ENCODE measurements at regions not wholly inside any gene's neighbourhood (a gene's known extent, or its start where the extent isn't known, plus 50 kb on each side); places are given as distances from the start of the nearest gene placed in this dataset.
"Not testable (repeated sequence)": the region's sequence is repeated elsewhere in the genome, so short reads cannot be mapped to it uniquely, and the experiment has no call there.

DNA sequence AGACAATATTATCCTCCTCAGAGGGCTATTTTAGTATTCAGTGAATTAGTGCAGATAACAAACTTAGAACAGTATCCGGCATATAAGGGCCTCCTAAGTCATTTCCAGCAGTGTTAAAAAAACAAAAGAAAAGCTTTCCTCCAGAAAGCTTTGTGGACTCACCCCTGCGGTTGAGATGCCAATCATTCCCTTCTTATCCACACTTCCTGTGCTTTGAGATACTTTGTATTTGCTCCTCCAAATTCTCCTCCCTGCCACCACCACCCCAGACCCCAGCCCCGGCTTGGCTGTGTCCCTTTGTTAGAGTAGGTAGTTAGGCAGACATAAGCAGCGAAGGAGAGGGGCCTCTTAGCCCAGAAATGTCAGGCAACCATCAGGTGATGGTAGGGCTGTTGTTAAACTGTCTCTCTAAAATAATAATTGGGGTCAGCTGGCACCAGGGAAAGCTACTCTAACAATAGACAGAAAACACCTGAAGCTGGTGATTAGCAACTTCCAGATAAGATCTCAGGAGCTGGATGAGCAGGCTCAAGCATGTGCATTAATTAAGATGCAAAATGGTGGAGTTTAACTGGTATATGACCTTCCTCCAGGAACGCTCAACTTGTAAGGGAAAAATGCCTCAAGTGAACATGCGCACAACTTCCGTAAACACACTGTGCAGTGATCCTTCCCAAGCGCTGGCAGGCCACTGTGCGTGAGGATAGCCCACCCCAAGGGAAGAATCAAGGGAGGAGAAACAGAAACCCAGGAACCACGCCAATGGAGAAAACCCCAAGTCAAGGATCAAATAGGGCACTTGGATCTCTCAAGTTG lies 152.1 kb upstream of the EEA1 start:
- no peak for DNase-seq

DNA sequence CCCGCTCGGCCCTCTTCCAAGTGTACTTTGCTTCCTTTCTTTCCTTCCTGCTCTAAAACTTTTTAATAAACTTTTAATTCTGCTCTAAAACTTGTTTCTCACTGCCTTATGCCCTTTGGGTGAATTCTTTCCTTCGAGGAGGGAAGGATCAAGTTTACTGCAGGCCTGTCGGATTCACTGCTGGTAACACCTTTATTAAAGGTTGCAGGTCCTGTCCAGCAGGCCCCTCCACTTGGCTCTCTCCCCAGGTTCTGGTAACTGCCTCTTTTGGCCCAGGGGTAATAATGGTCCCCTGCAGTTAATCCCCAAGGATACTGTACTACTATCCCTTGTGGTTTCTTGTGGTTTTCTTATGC lies 152.7 kb upstream of the EEA1 start:
- no peak for DNase-seq

DNA sequence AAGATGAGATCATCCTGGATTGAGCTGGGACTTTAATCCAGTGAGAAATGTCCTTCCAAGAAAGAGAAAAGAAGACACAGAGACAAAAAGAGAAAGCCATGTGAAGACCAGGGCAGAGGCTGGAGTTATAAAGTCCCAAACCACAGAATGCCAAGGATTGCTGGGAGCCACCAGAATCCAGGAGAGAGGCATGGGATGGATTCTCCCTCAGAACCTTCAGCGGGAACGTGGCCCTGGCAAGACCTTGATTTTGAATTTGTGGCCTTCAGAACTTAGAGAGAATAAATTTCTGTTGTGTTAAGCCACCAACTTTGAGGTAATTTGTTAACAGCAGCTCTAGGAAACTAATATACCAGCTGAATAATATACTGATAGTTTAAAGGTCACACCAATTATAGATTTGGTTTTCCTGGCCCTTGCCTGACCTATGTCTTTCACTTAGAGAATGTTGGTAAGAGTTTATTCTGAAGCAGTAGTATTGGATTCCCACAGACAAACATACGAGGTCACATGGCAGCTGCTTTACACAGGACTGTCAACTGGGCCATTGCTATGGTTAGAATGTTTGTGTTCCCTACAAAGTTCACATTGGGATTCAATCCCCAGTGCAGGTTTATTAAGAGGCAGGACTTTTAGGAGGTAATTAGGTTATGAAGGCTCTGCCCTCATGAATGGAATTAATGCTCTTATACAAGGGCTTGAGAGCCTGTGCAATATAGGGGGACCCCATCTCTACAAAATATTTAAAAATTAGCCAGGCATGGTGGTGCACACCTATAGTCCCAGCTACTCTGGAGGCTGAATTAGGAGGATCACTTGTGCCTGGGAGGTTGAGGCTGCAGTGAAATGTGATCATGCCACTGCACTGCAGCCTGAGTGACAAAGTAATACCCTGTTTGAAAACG lies 156.5 kb upstream of the EEA1 start:
- DNase-seq: no peak

DNA sequence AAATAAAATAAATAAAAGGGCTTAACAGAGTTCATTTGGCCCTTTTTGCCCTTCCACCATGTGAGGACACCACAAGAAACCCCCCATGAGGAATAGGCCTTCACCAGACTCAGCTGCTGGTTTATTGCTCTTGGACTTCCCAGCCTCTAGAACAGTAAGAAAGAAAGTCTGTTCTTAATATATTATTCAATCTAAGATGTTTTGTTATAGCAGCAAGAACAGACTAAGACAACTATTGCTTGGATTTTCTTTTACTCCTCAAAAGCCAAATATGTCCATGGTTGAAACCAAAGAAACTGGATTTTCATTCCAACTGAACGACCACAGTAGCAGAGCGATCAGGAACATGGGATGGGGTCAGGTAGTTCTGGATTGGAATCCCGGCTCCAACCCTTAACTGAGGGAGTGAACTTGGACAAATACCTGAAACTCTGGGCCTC lies 157.2 kb upstream of the EEA1 start:
- no peak for DNase-seq

DNA sequence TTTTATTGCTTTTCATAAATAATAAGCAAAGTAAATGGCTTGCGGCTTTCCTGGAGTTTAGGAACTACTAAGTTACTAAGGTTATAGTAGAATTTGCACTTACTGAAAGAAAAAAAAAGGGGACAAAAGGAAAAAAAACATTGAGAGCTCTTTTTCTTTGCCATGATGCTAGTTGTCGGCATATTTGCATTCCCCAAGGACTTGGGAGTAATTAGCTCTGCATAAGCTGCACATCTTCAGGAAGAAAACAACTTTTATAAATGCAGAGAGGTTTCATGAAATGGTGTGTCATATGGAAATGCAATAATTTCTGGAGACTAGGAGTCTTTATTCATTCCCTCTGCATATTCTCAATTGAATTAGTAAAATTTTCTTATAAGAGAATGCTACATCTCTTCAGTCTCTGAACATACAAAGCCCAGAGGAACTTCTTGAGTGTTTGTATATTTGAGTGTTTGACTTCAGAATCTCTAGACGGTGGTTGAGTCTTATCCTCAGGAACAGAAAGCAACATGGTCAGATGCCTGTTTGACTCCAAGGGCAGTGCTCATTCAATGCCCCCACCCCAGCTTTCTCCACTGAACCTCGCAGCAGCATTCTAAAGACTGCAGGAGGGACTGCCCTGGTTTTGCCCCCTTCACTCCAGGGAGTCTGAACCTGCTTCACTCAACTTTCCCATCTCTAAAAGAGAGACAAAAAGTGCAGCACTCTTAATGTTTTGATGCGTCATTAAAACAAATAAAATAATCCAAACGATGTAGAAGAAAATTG lies 158.9 kb upstream of the EEA1 start:
- no peak for DNase-seq

DNA sequence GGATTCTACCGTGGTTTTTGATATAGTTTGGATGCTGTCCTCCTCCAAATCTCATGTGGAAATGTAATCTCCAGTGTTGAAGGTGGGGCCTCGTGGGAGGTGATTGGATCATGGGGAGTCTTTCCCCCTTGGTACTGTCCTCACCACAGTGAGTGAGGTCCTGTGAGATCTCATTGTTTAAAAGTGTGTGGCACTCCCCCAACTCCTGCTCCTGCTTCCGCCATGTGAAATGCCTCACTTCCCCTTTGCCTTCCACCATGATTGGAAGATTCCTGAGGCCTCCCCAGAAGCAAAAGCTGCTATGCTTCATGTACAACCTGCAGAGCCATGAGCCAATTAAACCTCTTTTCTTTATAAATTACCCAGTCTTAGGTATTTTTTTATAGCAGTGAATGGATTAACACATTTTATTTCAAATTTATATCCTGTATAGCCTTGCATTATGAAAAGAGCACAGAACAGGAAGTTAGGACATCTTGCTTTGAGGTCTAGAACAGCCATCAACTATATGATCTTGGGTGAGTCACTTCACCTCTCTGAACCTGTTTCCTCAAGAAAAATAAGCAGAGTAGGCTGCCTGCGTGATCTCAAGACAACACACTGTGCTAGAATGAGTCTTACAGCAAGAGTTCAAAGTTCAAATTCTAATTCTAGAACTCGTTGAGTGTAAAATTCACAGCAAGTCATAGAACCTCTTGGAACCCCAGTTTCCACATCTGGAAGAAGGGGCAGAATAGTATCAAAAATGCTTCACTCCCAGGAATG lies 160.9 kb upstream of the EEA1 start:
- no peak for DNase-seq

DNA sequence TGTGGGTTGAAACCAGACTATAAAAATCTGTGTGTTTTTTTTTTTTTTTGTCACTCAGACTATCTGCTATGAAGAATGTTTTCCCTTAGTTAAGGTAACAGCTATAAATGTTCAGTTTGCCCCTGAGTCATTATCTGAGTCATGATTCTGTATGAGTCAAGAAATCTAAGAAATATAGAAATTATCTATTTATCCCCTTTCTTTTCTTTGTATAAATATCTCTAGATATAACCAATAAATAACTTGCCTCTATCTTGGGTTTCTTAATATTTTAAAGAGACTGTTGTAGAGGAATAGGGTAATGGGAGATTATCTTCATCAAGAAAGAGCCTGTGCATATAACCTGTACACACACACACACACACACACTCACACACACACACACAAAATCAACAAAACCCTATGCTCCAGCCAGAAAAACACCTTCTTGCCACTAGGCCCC lies 161.7 kb upstream of the EEA1 start:
- DNase-seq: no peak

DNA sequence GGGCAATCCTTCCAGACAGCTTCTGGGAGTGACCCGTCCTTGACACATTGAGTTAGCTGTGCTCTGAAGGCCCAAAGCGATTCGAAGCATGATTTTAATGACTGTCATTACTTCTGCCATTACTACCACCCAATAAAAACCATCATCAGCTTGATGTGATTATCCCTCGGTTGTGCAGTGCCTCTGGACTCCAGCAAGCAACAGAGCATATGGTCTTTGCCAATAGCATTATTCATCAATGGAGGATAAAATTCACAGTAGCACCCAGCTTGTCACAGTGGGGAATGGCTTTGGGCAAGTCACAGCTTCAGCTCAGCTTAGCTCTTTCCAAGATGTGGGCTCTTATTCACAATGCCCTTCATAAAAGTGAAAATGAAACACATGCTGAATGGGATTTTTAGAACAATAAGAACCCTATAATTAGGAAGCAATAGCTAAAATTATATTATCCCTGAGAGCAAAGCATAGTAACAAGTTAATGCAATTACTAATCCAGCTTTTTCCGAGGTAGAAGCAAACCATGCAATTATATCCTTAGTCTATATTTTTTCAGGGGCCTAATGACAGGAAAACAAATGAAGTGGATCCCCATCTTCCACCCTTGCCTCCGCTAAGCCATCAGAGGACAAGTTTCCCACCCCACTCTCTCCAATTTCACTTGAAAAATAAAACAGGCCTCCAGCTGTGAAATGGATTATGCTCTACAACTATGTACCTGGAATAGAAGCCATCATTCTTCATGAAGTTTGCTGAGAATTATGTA lies 163.0 kb upstream of the EEA1 start:
- no peak for DNase-seq

DNA sequence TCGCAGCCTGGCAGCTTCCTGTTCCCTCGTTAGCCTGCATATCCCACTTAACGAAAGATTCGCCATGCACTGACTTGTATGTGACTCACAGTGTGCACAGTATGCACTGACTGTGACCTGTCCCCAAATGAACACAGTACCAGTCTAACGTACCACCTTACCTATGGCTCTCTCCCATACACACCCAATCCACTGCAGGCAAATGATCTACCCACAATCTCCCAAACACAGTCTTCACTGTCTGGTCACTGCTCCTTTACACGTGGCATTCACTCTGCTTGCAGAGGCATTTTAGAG lies 163.5 kb upstream of the EEA1 start:
- DNase-seq: no peak

DNA sequence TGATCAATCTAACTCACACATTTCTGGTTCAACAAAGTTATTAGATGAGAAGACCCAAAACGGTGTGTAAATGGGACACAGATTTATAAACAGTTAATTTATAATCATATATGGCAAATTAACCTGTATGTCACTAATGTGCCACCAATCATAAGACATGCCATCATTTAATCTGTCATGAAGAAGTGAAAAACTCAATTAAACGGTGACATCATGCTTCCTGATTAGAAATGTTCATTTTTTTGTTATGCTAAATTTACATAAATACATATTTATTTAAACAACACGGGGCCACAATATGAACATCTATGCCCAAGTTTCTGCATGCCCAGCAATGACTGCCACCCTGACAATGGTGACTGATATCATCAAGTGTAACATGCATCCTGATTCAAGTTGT lies 164.1 kb upstream of the EEA1 start:
- no peak for DNase-seq

DNA sequence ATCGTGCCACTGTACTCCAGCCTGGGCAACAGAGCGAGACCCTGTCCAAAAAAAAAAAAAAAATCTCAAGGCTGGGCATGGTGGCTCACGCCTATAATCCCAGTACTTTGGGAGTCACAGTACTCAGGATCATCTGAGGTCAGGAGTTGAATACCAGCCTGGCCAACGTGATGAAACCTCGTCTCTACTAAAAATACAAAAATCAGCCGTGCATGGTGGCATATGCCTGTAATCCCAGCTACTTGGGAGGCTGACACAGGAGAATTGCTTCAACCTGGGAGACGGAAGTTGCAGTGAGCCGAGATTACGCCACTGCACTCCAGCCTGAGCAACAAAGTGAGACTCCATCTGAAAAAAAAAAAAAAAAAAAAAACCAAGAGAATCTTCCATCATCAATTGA lies 165.1 kb upstream of the EEA1 start:
- DNase-seq: not testable (repeated sequence)

DNA sequence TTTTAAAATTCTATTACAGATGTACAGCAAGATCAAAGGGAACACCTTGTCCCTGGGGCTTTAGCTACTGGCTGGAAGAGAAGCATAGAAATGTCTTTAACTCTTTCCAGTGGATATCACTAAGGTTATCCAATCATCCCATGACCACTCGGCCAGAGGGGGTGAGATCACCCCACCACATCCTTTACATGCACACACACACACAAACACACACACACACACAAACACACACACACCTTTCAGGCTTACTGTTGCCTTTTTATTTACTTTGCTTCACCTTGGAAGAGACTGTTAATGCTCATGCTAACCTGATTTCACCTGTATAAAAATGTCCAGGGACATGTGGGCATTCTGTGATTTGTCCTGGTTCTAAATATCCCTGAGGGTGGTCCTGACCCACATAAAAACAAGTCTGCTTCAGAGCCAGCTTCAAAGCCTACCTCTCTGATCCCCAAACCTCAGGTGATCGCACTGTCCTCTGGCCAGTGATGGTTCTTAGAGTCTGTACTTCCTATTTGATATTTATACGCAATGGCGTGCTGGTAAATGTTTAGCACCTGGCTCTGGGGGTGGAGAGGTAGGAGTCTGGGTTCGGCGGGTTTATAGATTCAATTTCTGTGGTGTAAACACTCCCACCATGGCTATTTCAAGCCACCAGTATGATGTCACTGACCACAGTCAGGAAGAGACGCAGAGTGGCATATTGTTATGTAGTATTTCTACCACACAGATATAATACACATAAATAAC lies 166.1 kb upstream of the EEA1 start:
- DNase-seq: peak; percentile 2 to 4

DNA sequence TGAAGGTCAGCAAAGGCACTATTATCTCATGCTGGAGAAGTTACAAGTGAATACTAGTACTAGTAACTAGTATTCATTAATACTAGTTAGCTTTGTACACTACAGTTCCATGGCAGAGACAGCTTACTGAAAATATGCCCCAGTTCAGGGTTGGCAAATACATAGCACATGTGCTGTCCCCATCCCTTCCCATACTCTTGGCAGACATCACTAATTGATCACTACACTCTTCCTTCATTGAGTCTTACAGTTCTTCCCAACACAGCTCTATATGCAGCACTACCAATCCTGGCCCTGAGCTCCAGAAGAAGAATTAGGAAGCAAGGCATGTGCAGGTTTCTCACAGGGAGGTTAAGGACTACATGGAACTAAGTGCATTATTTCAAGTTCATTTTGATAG lies 168.3 kb upstream of the EEA1 start:
- DNase-seq: no peak

DNA sequence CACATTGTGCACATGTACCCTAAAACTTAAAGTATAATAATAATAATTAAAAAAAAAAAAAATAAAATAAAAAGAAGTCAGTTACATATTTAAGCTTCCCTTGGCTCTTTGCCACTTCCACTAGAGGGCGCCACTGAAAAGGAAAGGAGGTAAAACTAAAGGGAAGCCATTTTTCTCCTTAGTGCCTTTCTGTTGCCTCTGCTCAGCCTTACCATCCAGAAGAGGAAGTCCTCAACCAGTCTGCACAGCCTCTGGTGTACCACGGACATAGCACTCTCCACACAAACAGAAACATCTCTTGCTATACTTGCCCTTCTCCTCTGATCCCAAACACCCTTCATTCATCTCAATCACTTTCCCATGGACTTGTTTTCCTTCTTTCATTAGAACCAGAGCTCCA lies 169.0 kb upstream of the EEA1 start:
- DNase-seq: peak; percentile 72 to 77

DNA sequence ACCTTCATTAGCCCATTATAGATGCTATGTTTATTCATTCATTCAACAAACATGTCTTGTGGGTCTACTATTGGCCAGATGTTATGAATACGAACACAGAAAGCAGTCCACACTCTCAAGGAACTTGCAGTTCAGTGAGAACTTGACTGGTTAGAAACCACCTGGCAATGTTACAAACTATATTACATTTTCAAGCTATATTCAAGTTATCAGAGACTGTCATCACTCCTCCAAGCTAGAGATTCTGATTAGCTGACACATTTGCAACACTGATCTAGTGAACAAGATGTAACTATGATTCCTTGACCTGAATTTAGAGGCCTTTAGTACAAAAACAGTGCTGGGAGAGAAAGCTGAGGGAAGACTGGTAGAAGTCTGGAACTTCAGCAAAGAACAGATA lies 170.7 kb upstream of the EEA1 start:
- no peak for DNase-seq

DNA sequence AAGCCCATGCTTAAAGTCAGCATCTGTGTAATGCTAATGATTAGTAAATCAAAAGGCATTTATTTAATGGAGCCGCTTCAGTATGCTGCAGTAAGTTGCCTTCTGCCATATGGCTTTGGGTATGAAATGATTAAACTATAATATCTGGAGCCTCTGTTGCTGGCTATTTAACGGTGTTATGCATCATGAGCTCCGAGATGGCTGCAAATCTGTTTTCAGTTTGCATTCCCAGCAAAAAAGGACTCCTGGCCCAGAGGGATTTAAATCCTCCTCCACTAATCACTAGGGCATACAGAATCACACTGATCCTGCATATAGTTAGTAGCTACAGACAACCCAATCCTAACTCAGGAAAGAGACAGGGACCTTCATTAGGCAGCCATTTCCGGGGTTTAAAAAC lies 171.5 kb upstream of the EEA1 start:
- DNase-seq: no peak

DNA sequence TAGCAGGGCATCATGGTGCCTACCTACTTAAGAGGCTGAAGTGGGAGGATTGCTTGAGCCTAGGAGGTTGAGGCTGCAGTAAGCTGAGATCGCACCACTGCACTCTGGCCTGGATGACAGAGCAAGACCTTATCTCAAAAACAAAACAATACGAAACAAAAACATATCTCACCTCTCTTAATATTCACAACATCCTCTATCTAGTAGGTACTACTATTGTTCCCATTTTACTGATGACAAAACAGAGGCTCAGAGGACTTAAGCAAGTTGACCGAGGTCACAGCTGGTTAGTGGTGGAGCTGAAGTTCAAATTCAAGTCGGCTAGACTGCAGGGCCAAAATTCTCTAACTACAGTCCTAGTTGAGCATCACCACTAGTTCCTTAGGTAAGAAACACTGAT lies 172.3 kb upstream of the EEA1 start:
- DNase-seq: no peak

DNA sequence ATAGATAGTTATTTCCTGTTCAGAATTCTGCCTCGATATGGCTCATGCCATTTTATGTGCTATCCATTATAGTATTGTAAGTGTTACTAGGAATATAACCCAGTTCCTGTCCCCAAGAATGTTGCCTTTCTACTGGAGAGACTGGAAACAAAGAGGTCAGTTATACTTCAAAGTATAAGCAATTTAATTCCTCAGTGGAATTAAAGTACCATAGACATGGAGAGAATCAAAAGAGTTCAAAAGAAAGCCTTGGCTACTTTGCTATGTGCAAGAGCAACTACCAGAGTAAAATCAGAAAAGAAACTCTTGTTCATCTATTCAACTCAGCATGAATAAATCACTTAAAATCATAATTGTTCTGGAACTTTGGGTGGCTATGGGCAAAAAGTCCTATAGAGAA lies 173.2 kb upstream of the EEA1 start:
- no peak for DNase-seq

DNA sequence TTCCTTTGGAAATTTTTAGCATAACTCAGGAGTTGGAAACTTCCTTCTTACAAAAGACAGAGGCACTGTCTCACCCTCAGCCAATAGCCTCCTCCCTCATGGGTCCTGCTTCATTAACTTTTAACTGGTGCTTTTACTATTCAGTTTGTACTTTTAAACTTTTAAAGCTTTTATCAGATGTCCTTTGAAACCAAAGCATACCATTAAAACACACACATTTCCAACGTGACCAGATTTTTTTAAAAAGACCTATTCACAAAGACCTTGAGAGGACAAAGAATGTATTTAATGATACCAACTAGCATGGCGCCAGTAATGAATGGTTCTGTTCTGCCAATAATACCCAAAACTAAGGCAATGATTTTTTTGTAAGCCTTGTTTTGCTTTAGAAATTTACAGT lies 173.6 kb upstream of the EEA1 start:
- DNase-seq: no peak

DNA sequence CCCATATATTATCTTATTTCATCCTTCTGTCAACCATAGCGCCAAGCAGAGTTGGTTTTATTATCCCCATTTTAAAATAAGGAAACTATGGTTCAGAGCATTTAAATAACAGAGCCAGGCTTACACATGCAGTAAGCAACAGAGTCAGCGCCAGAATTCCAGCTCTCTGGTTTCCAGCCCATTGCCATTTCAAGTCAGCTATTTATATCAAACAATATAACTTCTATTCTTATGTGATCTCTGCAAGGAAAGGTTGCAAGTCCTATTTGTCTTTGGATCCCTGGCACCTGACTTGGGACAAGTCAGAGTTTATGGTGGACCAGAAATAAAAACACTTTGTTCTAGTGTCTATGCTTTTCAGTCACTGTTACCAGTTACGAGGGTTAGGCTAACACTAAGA lies 174.1 kb upstream of the EEA1 start:
- no peak for DNase-seq

DNA sequence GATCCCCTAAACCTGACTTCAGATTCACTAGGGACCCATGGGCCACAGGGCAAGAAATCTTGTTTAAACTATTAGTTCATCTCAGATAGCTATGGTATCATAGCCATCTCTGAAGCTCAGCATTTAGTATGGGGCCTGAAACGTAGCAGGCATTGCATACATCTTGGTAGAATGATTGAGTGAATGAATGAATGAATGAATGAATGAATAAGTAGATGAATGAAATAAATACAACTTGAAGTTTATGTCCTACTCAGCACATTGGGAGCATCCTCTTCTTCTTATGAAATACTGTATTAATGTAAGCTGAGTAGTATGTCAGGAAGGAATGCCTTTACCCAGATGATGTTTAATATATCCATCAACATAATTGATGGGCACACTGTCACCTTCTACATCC lies 175.4 kb upstream of the EEA1 start:
- DNase-seq: no peak
